ENCODE measurements at regions not wholly inside any gene's neighbourhood (a gene's known extent, or its start where the extent isn't known, plus 50 kb on each side); places are given as distances from the start of the nearest gene placed in this dataset.

- TF ChIP-seq CTCF (IDR thresholded peaks at IDR 0.05; ENCODE audit: insufficient read depth, low read length) (no peak), POLR2AphosphoS5 (IDR thresholded peaks at IDR 0.05; ENCODE audit: low read depth) (no peak), SPI1 (IDR thresholded peaks at IDR 0.05; ENCODE audit: borderline replicate concordance, low read depth) (no peak)
These were observed 142.1 kb upstream of the IMPG1 start for GRCh38 chr6:76214546-76214945.
